Ectodermal cell (in vitro differentiated cells): ENCODE measurements at regions not wholly inside any gene's neighbourhood (a gene's known extent, or its start where the extent isn't known, plus 50 kb on each side); places are given as distances from the start of the nearest gene placed in this dataset.

Experiments used
- H3K27ac ChIP-seq: 2 replicates; pipeline ENCODE4 v1.7.0; 2013; ENCODE audit warnings: mild to moderate bottlenecking, low read depth, low read length; ENCODE audit not compliant: insufficient read depth, poor library complexity, severe bottlenecking
- H3K27me3 ChIP-seq: 2 replicates; pipeline ENCODE4 v1.7.0; 2013; ENCODE audit warnings: mild to moderate bottlenecking, low read length; ENCODE audit not compliant: insufficient read depth, control insufficient read depth, poor library complexity, severe bottlenecking
- H3K36me3 ChIP-seq: one replicate; pipeline ENCODE4 v1.7.0; 2013; ENCODE audit warnings: low read length; ENCODE audit not compliant: control insufficient read depth, insufficient read depth
- H3K4me1 ChIP-seq: one replicate; pipeline ENCODE4 v1.7.0; 2013; ENCODE audit warnings: low read length; ENCODE audit not compliant: control insufficient read depth, insufficient read depth
- H3K4me3 ChIP-seq: 2 replicates; pipeline ENCODE4 v1.7.0; 2013; ENCODE audit warnings: low read depth, low read length, control low read depth; ENCODE audit not compliant: insufficient read depth
- H3K9me3 ChIP-seq: 2 replicates; pipeline ENCODE4 v1.7.0; 2013; ENCODE audit warnings: mild to moderate bottlenecking, low read length, moderate library complexity; ENCODE audit not compliant: control insufficient read depth
- WGBS, 2 experiments: methylation state at CpG; one replicate each; pipeline ENCODE4 v1.1.7; 2013; ENCODE audit warnings: missing lambda C conversion rate in 2 of 2; 5-methylcytosine and 5-hydroxymethylcytosine counted together

GRCh38 chr6:156189195-156189594, 588.0 kb upstream of the ARID1B start:
- no peaks in the 10 kb centered on the region for H3K27me3 ChIP-seq
- H3K4me3 ChIP-seq: no peak overlapping the region
- no peaks in the 10 kb centered on the region for H3K36me3 ChIP-seq
- H3K9me3 ChIP-seq: no peaks in the 10 kb centered on the region
- no peaks in the 10 kb centered on the region for H3K4me1 ChIP-seq
- H3K27ac ChIP-seq: no peak overlapping the region
- WGBS, 2 experiments: 60% methylated on average over 2 of the region's 2 CpGs; no CpG with 5 or more reads in 1 of the 2 experiments

- H3K9me3 ChIP-seq: no peaks in the 10 kb centered on the region
- 93 to 95% methylated on average over 3 of the region's 3 CpGs for whole genome bisulfite sequencing, 2 experiments
- no peaks in the 10 kb centered on the region for H3K27me3 ChIP-seq
- no peaks in the 10 kb centered on the region for H3K4me1 ChIP-seq
- no peak overlapping the region for H3K4me3 ChIP-seq
- H3K36me3 ChIP-seq: no peaks in the 10 kb centered on the region
- H3K27ac ChIP-seq: no peak overlapping the region
Observed at GRCh38 chr6:156185113-156185512, 592.1 kb upstream of the ARID1B start.

GRCh38 chr6:156183678-156184077, 593.5 kb upstream of the ARID1B start:
- 84 to 86% methylated on average over 3 of the region's 3 CpGs for WGBS, 2 experiments

GRCh38 chr6:156182356-156182755, 594.8 kb upstream of the ARID1B start:
- H3K9me3 ChIP-seq: no peaks in the 10 kb centered on the region

More at GRCh38 chr6:156183678-156184077, 593.5 kb upstream of the ARID1B start:
- Histone ChIP-seq H3K4me3 (no peak overlapping the region), H3K27ac (no peak overlapping the region), H3K27me3 (no peaks in the 10 kb centered on the region), H3K4me1 (no peaks in the 10 kb centered on the region), H3K9me3 (no peaks in the 10 kb centered on the region), H3K36me3 (no peaks in the 10 kb centered on the region)

GRCh38 chr6:156181506-156181905, 595.7 kb upstream of the ARID1B start:
- WGBS, 2 experiments: 90 to 96% methylated on average over 6 of the region's 6 CpGs
- Histone ChIP-seq H3K4me3 (no peak overlapping the region), H3K27ac (no peak overlapping the region), H3K4me1 (no peaks in the 10 kb centered on the region), H3K27me3 (no peaks in the 10 kb centered on the region), H3K36me3 (no peaks in the 10 kb centered on the region), H3K9me3 (no peaks in the 10 kb centered on the region)

More at GRCh38 chr6:156182356-156182755, 594.8 kb upstream of the ARID1B start:
- H3K36me3 ChIP-seq: no peaks in the 10 kb centered on the region
- H3K4me1 ChIP-seq: no peaks in the 10 kb centered on the region
- H3K27me3 ChIP-seq: no peaks in the 10 kb centered on the region
- 82 to 88% methylated on average over 2 of the region's 2 CpGs for WGBS, 2 experiments
- no peak overlapping the region for H3K4me3 ChIP-seq
- H3K27ac ChIP-seq: no peak overlapping the region

- no peak overlapping the region for H3K4me3 ChIP-seq
- no peaks in the 10 kb centered on the region for H3K27me3 ChIP-seq
- H3K9me3 ChIP-seq: no peaks in the 10 kb centered on the region
- WGBS, 2 experiments: 41 to 46% methylated on average over 11 to 12 of the region's 12 CpGs
- no peaks in the 10 kb centered on the region for H3K4me1 ChIP-seq
- no peaks in the 10 kb centered on the region for H3K36me3 ChIP-seq
- H3K27ac ChIP-seq: no peak overlapping the region
Observed at GRCh38 chr6:156175971-156176421, 601.2 kb upstream of the ARID1B start.

- Histone ChIP-seq H3K27ac (no peak overlapping the region), H3K27me3 (no peaks in the 10 kb centered on the region), H3K4me1 (no peaks in the 10 kb centered on the region), H3K36me3 (no peaks in the 10 kb centered on the region), H3K4me3 (no peak overlapping the region), H3K9me3 (no peaks in the 10 kb centered on the region)
- 45 to 50% methylated on average over 2 of the region's 3 CpGs for WGBS, 2 experiments
Observed at GRCh38 chr6:156175433-156175832, 601.7 kb upstream of the ARID1B start.

- Histone ChIP-seq H3K4me3 (no peak overlapping the region), H3K36me3 (no peaks in the 10 kb centered on the region), H3K27ac (no peak overlapping the region), H3K4me1 (no peaks in the 10 kb centered on the region), H3K9me3 (no peaks in the 10 kb centered on the region), H3K27me3 (no peaks in the 10 kb centered on the region)
- 83 to 86% methylated on average over 10 to 11 of the region's 11 CpGs for WGBS, 2 experiments
Observed at GRCh38 chr6:156174031-156174890, 602.9 kb upstream of the ARID1B start.

GRCh38 chr6:156169371-156169770, 607.8 kb upstream of the ARID1B start:
- no CpG with 5 or more reads among the region's 1 CpG for WGBS, 2 experiments

GRCh38 chr6:156167625-156168071, 609.5 kb upstream of the ARID1B start:
- peaks cover 4% of the 10 kb centered on the region for H3K4me1 ChIP-seq
- H3K9me3 ChIP-seq: no peaks in the 10 kb centered on the region
- H3K27me3 ChIP-seq: no peaks in the 10 kb centered on the region
- 80 to 89% methylated on average over 7 of the region's 7 CpGs for WGBS, 2 experiments
- H3K36me3 ChIP-seq: no peaks in the 10 kb centered on the region
- no peak overlapping the region for H3K4me3 ChIP-seq
- H3K27ac ChIP-seq: no peak overlapping the region

More at GRCh38 chr6:156169371-156169770, 607.8 kb upstream of the ARID1B start:
- no peaks in the 10 kb centered on the region for H3K36me3 ChIP-seq
- H3K9me3 ChIP-seq: no peaks in the 10 kb centered on the region
- H3K4me3 ChIP-seq: no peak overlapping the region
- H3K27ac ChIP-seq: no peak overlapping the region
- H3K27me3 ChIP-seq: no peaks in the 10 kb centered on the region
- peaks cover 4% of the 10 kb centered on the region for H3K4me1 ChIP-seq
